Sigmoid colon (tissue), 6 donors: ENCODE measurements at regions not wholly inside any gene's neighbourhood (a gene's known extent, or its start where the extent isn't known, plus 50 kb on each side); places are given as distances from the start of the nearest gene placed in this dataset.

Experiments
- DNase-seq: peaks from one replicate; pipeline ENCODE4 v3.0.0-alpha.2; 2019
- H3K27ac ChIP-seq, 4 donors: fragments of 200-600 bp; sonication (generic); one replicate each; pipeline ENCODE4 v1.5.1; 2016 to 2019; ENCODE audit warnings: mild to moderate bottlenecking in 1 of 4
- H3K27me3 ChIP-seq, 3 donors: fragments of 200-600 bp; sonication (generic); one replicate each; pipeline ENCODE4 v1.5.1; 2019; ENCODE audit warnings: mild to moderate bottlenecking in 1 of 3
- H3K36me3 ChIP-seq, 4 donors: fragments of 200-600 bp; sonication (generic); one replicate each; pipeline ENCODE4 v1.5.1; 2016 to 2019
- H3K4me1 ChIP-seq, 4 donors: fragments of 200-600 bp; sonication (generic); one replicate each; pipeline ENCODE4 v1.5.1; 2017 to 2019
- H3K4me3 ChIP-seq, 4 donors: fragments of 200-600 bp; sonication (generic); one replicate each; pipeline ENCODE4 v1.5.1; 2017 to 2019; ENCODE audit warnings: mild to moderate bottlenecking in 2 of 4, moderate library complexity in 1 of 4
- H3K9me3 ChIP-seq, 4 donors: fragments of 200-600 bp in 3 of 4; sonication (generic) in 3 of 4; one replicate each; pipeline versions ENCODE4 v1.5.1 to v1.6.1; 2013 to 2019
- CTCF ChIP-seq, 4 experiments: fragments of 450-650 bp in 3 of 4; fragments of 200-600 bp in 1 of 4; IDR thresholded peaks; one replicate each; pipeline ENCODE4 v1.5.1; 2016 to 2019; ENCODE audit warnings: antibody characterized with exemption in 4 of 4, mild to moderate bottlenecking in 3 of 4, moderate library complexity in 2 of 4
- EP300 ChIP-seq, 4 donors: sonication (generic); formaldehyde crosslinking; IDR thresholded peaks; one replicate each; pipeline ENCODE4 v1.6.1; 2017; ENCODE audit warnings: antibody characterized with exemption in 4 of 4
- POLR2A ChIP-seq, 2 donors: fragments of 450-650 bp; IDR thresholded peaks; one replicate each; pipeline ENCODE4 v1.6.1; 2016; ENCODE audit warnings: antibody characterized with exemption in 2 of 2, mild to moderate bottlenecking in 2 of 2, moderate library complexity in 2 of 2
- POLR2AphosphoS5 ChIP-seq, 4 donors: sonication (generic); formaldehyde crosslinking; IDR thresholded peaks; one replicate each; pipeline ENCODE4 v1.6.1; 2017; ENCODE audit warnings: antibody characterized with exemption in 4 of 4
- WGBS, 2 donors: extraction: QIAGEN DNeasy Blood & Tissue Kit; methylation state at CpG; one replicate each; pipeline ENCODE4 v1.1.7; 2013; 5-methylcytosine and 5-hydroxymethylcytosine counted together
- intact Hi-C: fragments of 100-400 bp; cut with DNase I; formaldehyde crosslinking; loops from one replicate; pipeline ENCODE4 v1.15.1; 2023
- donor health status: healthy with polysubstance abuse.
- donor health status: healthy.

DNA sequence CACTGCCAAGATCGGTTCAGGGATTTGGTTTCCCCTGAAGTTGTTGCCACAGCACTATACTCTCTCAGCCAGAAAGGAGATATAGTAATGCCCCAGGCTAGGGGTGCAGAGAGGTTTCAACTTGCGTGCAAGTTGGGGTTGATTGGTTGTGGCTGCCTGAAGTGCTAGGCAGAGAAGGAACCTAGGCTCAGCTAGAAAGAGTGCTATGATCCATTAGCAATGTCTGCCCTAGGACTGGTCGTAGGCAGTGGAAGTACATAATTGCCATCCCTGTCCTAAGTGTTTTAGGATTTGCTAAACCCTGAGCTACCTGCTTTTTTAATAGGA is 136.6 kb upstream of the SMIM23 start:
- DNase-seq = no peak
- 71 to 82% methylated on average over 3 of the region's 3 CpGs for WGBS, 2 donors
- Histone ChIP-seq H3K27me3 (no peaks in the 10 kb centered on the region), H3K4me3 (no peak overlapping the region), H3K27ac (no peak overlapping the region), H3K4me1 (peaks cover 0 to 6% (median 3%) of the 10 kb centered on the region in 4 donors), H3K36me3 (no peaks in the 10 kb centered on the region), H3K9me3 (no peaks in the 10 kb centered on the region)
- intact Hi-C loops = no loop called here
- TF ChIP-seq EP300 (IDR thresholded peaks at IDR 0.05) = no peak
- TF ChIP-seq POLR2A (IDR thresholded peaks at IDR 0.05) = no peak
- no peak for TF ChIP-seq CTCF (IDR thresholded peaks at IDR 0.05)
- no peak for TF ChIP-seq POLR2AphosphoS5 (IDR thresholded peaks at IDR 0.05)

DNA sequence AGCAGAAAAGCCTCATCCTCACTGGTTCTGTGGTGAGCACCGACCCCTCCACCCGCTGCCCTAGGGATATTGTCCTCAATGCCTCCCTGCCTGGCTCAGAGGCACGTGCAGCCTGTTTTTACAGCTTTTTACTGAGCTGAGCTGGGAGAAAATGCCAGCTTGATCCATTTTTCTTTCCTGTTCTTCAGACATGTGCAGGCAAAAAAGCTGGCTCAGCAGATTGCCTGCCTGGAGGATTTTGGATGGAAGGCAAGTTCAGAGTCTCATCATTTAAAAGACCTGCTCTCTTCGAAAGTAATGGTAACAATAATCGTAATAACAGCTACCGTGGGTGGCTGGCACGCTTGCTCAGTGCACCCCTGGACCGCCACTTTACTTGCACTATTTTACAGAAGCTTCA is 135.0 kb upstream of the SMIM23 start:
- Histone ChIP-seq H3K9me3 (no peaks in the 10 kb centered on the region), H3K27me3 (no peaks in the 10 kb centered on the region), H3K36me3 (no peaks in the 10 kb centered on the region), H3K27ac (no peak overlapping the region), H3K4me1 (no peaks in the 10 kb centered on the region), H3K4me3 (no peak overlapping the region)
- TF ChIP-seq POLR2A (IDR thresholded peaks at IDR 0.05) (no peak), CTCF (IDR thresholded peaks at IDR 0.05) (no peak), EP300 (IDR thresholded peaks at IDR 0.05) (no peak), POLR2AphosphoS5 (IDR thresholded peaks at IDR 0.05) (no peak)
- no peak for DNase-seq
- intact Hi-C loops = no loop called here
- WGBS, 2 donors = 81 to 82% methylated on average over 8 of the region's 8 CpGs

- no peaks in the 10 kb centered on the region for H3K4me1 ChIP-seq
- WGBS, 2 donors = 77 to 83% methylated on average over 3 of the region's 3 CpGs
- H3K36me3 ChIP-seq = no peaks in the 10 kb centered on the region
- no peak for TF ChIP-seq EP300 (IDR thresholded peaks at IDR 0.05)
- no peak for TF ChIP-seq POLR2AphosphoS5 (IDR thresholded peaks at IDR 0.05)
- no peak for TF ChIP-seq POLR2A (IDR thresholded peaks at IDR 0.05)
- TF ChIP-seq CTCF (IDR thresholded peaks at IDR 0.05) = no peak
- DNase-seq = no peak
- H3K4me3 ChIP-seq = no peak overlapping the region
- H3K9me3 ChIP-seq = no peaks in the 10 kb centered on the region
- no peak overlapping the region for H3K27ac ChIP-seq
- H3K27me3 ChIP-seq = no peaks in the 10 kb centered on the region
- intact Hi-C loops = no loop called here
Observed at GRCh38 chr5:171651102-171651501, 134.5 kb upstream of the SMIM23 start.

DNA sequence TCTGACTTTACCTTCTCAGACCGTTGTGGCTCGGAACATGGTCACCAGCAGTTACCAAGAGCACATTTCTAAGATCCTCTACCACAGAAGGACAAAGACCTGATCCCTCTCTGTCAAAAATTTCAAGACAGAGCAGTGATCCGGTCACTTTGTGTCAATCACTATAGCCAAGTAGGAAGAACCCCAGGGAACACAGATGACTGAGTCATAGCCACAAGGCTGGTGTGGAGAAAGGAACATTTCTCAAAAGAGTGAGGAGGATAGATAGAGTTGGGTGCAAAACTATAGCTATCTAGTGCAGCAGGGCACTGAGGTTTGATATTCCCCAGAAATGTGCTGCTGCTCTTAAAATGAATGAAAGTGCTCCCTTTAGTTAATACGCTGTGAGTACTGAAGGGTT is 130.7 kb upstream of the SMIM23 start:
- H3K36me3 ChIP-seq = no peaks in the 10 kb centered on the region
- no peak overlapping the region for H3K27ac ChIP-seq
- intact Hi-C loops = no loop called here
- H3K4me3 ChIP-seq = no peak overlapping the region
- no peaks in the 10 kb centered on the region for H3K9me3 ChIP-seq
- H3K4me1 ChIP-seq = peaks cover 0 to under 1% (median 0%) of the 10 kb centered on the region in 4 donors
- no peak for TF ChIP-seq POLR2A (IDR thresholded peaks at IDR 0.05)
- no peak for TF ChIP-seq POLR2AphosphoS5 (IDR thresholded peaks at IDR 0.05)
- no peak for TF ChIP-seq EP300 (IDR thresholded peaks at IDR 0.05)
- TF ChIP-seq CTCF (IDR thresholded peaks at IDR 0.05) = no peak
- no peaks in the 10 kb centered on the region for H3K27me3 ChIP-seq
- no peak for DNase-seq
- WGBS, 2 donors = 95 to 96% methylated on average over 4 of the region's 4 CpGs

DNA sequence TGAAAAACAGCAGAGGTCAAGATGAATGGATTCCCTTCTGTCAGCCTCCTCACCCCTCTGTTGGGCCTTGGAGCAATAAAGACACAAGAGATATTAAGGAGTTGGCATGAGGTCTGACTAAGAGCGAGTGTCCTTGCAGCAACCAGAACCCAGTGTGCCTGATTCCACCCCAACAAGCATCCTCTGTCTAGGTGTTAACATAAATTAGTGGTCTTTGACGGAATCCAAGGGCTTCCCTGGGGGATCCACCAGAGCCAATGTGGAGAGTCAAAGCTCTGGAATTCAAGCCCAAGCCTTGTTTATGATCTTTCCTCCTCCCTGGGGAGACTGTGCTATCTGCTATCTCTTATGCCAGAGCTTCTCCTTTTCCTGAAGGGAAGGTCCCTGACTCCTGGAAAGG is 128.1 kb upstream of the SMIM23 start:
- intact Hi-C loops = no loop called here
- 87 to 93% methylated on average over 2 of the region's 2 CpGs for WGBS, 2 donors
- H3K4me3 ChIP-seq = no peak overlapping the region

More for the DNA sequence above, 128.1 kb upstream of the SMIM23 start:
- no peak for TF ChIP-seq EP300 (IDR thresholded peaks at IDR 0.05)
- TF ChIP-seq POLR2AphosphoS5 (IDR thresholded peaks at IDR 0.05) = no peak
- no peak for TF ChIP-seq CTCF (IDR thresholded peaks at IDR 0.05)
- no peak for TF ChIP-seq POLR2A (IDR thresholded peaks at IDR 0.05)
- peaks cover 0 to 17% (median 9%) of the 10 kb centered on the region in 4 donors for H3K4me1 ChIP-seq
- no peaks in the 10 kb centered on the region for H3K27me3 ChIP-seq
- no peaks in the 10 kb centered on the region for H3K9me3 ChIP-seq
- H3K36me3 ChIP-seq = no peaks in the 10 kb centered on the region
- no peak overlapping the region for H3K27ac ChIP-seq
- no peak for DNase-seq
